Bronchial epithelial cell (primary cell): ENCODE measurements at regions not wholly inside any gene's neighbourhood (a gene's known extent, or its start where the extent isn't known, plus 50 kb on each side); places are given as distances from the start of the nearest gene placed in this dataset.

Source experiments
- DNase-seq: peaks from one replicate; pipeline ENCODE4 v3.0.0-alpha.2; 2010; ENCODE audit warnings: low read depth
- FAIRE-seq: peaks from 2 replicates; lab custom pipeline; 2011; peaks lifted over from hg19 to GRCh38; lab: Jason Lieb, UNC
- H3K27me3 ChIP-seq: 2 replicates; pipeline ENCODE4 v1.5.1; 2011; ENCODE audit warnings: low read length; ENCODE audit not compliant: control insufficient read depth, insufficient read depth
- H3K36me3 ChIP-seq: 2 replicates; pipeline ENCODE4 v1.5.1; 2011; ENCODE audit warnings: low read length; ENCODE audit not compliant: control insufficient read depth, insufficient read depth
- H3K4me3 ChIP-seq: 2 replicates; pipeline ENCODE4 v1.5.1; 2011; ENCODE audit warnings: mild to moderate bottlenecking, low read depth, low read length, control low read depth
- CTCF ChIP-seq: IDR thresholded peaks from 2 replicates; pipeline ENCODE4 v1.5.1; 2011; ENCODE audit warnings: mild to moderate bottlenecking, moderate library complexity, low read length, control low read depth, inconsistent platforms; ENCODE audit not compliant: insufficient read depth, severe bottlenecking

DNA sequence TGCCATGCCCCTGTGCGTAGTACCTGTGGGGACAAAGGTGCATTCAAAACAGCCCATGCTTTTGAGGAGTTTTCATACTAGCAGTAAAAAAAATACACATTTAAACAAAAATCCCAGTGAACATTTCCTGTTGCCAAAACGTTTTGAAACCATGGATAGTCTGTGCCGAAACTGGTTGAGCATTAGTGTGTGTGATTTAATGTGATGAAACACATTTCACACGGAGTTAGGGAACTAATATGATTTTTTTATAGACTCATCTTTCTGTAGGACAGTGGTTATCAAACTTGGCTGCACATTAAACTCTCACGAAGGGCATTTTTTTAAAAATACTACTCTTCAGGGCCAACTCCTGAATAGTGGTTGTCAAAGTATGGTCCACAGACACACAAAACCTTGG lies 111.8 kb upstream of the CREB5 start:
- no peak for FAIRE-seq
- no peaks in the 10 kb centered on the region for H3K36me3 ChIP-seq
- no peak for TF ChIP-seq CTCF
- DNase-seq: no peak
- no peak overlapping the region for H3K4me3 ChIP-seq
- peaks cover 2% of the 10 kb centered on the region for H3K27me3 ChIP-seq

DNA sequence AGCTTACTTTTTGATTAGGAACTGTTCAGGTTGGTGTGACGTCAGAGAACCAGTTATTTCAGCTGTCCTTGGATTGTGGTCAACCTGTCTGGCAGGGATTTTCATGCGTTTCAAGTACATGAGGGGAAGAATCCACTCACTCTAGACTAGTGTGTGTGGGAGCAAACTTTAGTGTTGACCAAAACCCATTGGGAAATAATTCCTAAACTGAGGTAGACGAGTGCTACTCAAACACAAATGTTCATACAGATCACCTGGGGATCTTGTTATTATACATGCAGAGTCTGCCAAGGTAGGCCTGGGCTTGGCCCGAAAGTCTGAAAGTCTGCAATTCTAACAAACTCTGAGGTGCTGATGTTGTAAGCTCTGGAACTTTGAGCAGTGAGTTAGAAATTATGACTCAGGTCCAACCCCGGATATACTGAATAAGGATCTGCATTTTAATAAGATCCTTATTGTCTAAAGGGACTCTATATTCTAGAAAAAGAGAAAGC lies 111.1 kb upstream of the CREB5 start:
- no peaks in the 10 kb centered on the region for H3K36me3 ChIP-seq
- peak; percentile 64 for FAIRE-seq
- H3K4me3 ChIP-seq: no peak overlapping the region
- peak; percentile 80 for DNase-seq
- peaks cover 2% of the 10 kb centered on the region for H3K27me3 ChIP-seq
- no peak for TF ChIP-seq CTCF

DNA sequence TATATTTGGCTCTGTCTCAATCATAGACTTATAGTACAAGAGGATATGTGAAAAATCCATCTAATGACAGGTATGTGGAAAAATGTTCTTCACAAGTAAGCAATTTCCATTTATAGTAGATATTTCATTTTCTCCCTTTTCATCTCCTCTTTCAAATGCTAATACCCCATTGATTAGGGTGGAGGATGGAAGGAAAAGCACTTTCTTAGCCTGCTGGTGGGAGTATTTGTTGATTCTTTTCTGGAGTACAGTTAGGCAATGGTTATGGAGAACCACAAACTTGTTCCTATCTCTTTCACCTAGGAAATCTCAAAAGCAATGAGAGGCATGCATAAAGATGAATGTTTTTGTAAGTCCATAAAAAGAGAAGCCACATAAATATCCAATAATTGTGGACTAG lies 108.0 kb upstream of the CREB5 start:
- no peak for DNase-seq
- TF ChIP-seq CTCF: no peak
- peaks cover 2% of the 10 kb centered on the region for H3K27me3 ChIP-seq
- H3K4me3 ChIP-seq: no peak overlapping the region
- H3K36me3 ChIP-seq: no peaks in the 10 kb centered on the region
- no peak for FAIRE-seq

GRCh38 chr7:28309704-28310459 lies 102.4 kb upstream of the CREB5 start:
- DNase-seq (no peak), FAIRE-seq (no peak)
- H3K36me3 ChIP-seq: no peaks in the 10 kb centered on the region
- no peak for TF ChIP-seq CTCF
- H3K27me3 ChIP-seq: peaks cover 11% of the 10 kb centered on the region
- H3K4me3 ChIP-seq: no peak overlapping the region

DNA sequence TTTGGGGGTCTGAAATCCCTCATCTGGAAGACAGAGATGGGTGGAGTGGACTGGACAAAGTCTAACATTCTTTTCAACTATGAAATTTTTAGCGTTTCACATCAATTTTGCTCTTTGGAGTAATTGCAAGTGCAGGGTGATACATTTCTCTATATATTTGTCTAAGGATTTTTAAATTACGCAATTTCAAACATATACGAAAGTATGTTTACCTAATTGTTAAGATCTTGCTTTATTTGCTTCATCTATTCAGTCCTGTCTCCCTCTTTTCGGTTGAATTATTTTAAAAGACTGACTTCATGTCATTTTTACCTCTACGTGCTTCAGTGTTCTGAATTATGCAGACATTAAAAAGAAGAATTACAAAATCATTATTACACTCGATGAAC lies 101.9 kb upstream of the CREB5 start:
- Histone ChIP-seq H3K4me3 (no peak overlapping the region), H3K36me3 (no peaks in the 10 kb centered on the region), H3K27me3 (peaks cover 9% of the 10 kb centered on the region)
- TF ChIP-seq CTCF: no peak
- no peak for FAIRE-seq
- DNase-seq: no peak

DNA sequence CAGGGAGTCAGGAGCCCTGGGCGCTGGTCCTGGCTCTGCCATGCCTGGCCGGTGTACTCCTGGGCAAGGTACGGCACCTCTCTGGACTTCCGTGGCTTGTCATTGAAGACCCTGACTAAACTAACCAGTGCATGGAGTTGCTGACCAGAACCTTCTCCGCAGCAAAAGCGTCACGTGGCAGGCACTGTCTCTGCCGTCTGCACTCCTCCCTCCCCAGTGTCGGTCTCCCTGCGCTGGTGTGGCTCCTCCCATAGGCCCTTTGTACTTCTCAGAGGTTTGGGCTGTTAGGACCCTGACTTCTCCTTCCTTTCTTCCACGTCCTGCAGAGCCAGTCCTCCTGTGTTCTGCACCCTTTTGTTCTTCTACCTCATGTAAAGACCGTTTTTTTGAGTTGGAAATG lies 100.6 kb upstream of the CREB5 start:
- peaks cover 9% of the 10 kb centered on the region for H3K27me3 ChIP-seq
- FAIRE-seq (no peak), DNase-seq (no peak)
- no peak overlapping the region for H3K4me3 ChIP-seq
- no peak for TF ChIP-seq CTCF
- H3K36me3 ChIP-seq: no peaks in the 10 kb centered on the region
